ENCODE measurements at regions not wholly inside any gene's neighbourhood (a gene's known extent, or its start where the extent isn't known, plus 50 kb on each side); places are given as distances from the start of the nearest gene placed in this dataset.

- DNase-seq: no peak
These were observed 54.6 kb upstream of the GALNT15 start for GRCh38 chr3:16119887-16120286.

GRCh38 chr3:16121391-16121790 lies 53.1 kb upstream of the GALNT15 start:
- no peak for DNase-seq

DNA sequence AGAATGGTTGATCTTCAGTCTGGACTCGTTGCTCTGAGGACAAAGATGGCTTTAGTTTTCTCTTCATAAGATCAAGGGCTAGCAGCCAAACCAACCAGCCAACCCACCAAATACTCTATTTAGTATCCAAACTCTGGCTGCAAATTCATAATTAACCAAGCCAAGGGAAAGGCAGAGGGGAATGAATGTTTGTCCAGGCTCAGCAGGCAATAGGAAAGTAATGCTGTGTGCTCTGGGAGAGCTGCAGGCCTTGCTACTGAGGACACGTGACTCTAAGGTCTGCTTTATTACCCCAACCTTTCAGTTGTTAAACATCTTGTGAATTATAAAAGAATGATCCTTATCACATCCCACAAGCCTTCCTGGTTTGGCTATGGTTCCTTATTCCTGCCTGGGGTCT lies 52.3 kb upstream of the GALNT15 start:
- no peak for DNase-seq

- DNase-seq: no peak
These were observed 51.8 kb upstream of the GALNT15 start for GRCh38 chr3:16122661-16123060.

- DNase-seq: no peak
These were observed 49.8 kb upstream of the GALNT15 start for GRCh38 chr3:16124636-16125035.
